WTC11 (cell line): ENCODE measurements at regions not wholly inside any gene's neighbourhood (a gene's known extent, or its start where the extent isn't known, plus 50 kb on each side); places are given as distances from the start of the nearest gene placed in this dataset.

Source experiments
- ATF2 ChIP-seq: sonication (generic); formaldehyde crosslinking; IDR thresholded peaks from 2 replicates; pipeline ENCODE4 v1.8.1; 2022; ENCODE audit warnings: low read depth, missing genetic modification reagents, borderline replicate concordance
- CREB1 ChIP-seq: sonication (generic); formaldehyde crosslinking; IDR thresholded peaks from 2 replicates; pipeline ENCODE4 v1.8.0; 2023; ENCODE audit warnings: mild to moderate bottlenecking, missing genetic modification reagents
- CTCF ChIP-seq: fragments of 200-600 bp; IDR thresholded peaks from 2 replicates; pipeline ENCODE4 v1.8.0; 2022; ENCODE audit warnings: antibody characterized with exemption
- JUN ChIP-seq: sonication (generic); formaldehyde crosslinking; IDR thresholded peaks from 2 replicates; pipeline ENCODE4 v1.8.0; 2023; ENCODE audit warnings: mild to moderate bottlenecking, missing genetic modification reagents
- TF ChIP-seq, protein P1 (sequence below): sonication (generic); formaldehyde crosslinking; IDR thresholded peaks from 2 replicates; pipeline ENCODE4 v1.8.0; 2022; ENCODE audit warnings: mild to moderate bottlenecking, missing genetic modification reagents
- TF ChIP-seq, protein P2 (sequence below): sonication (generic); formaldehyde crosslinking; IDR thresholded peaks from 2 replicates; pipeline ENCODE4 v1.8.1; 2023; ENCODE audit warnings: mild to moderate bottlenecking, missing genetic modification reagents, moderate library complexity

- TF ChIP-seq CREB1, result no peak
- TF ChIP-seq CTCF, result no peak
- TF ChIP-seq, protein P1, sequence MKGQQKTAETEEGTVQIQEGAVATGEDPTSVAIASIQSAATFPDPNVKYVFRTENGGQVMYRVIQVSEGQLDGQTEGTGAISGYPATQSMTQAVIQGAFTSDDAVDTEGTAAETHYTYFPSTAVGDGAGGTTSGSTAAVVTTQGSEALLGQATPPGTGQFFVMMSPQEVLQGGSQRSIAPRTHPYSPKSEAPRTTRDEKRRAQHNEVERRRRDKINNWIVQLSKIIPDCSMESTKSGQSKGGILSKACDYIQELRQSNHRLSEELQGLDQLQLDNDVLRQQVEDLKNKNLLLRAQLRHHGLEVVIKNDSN, result no peak
- TF ChIP-seq ATF2 (CRISPR knock-in tag), result no peak
- TF ChIP-seq JUN (CRISPR knock-in tag), result no peak
- TF ChIP-seq, protein P2, sequence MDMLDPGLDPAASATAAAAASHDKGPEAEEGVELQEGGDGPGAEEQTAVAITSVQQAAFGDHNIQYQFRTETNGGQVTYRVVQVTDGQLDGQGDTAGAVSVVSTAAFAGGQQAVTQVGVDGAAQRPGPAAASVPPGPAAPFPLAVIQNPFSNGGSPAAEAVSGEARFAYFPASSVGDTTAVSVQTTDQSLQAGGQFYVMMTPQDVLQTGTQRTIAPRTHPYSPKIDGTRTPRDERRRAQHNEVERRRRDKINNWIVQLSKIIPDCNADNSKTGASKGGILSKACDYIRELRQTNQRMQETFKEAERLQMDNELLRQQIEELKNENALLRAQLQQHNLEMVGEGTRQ, result no peak
Measured at GRCh38 chr2:122056853-122057252, 301.4 kb downstream of the TSN start.
